SHP77 (cell line): ENCODE measurements at regions not wholly inside any gene's neighbourhood (a gene's known extent, or its start where the extent isn't known, plus 50 kb on each side); places are given as distances from the start of the nearest gene placed in this dataset.
A peak's percentile ranks its signal among the peaks of the same experiment; 100 is the strongest.

Source experiments
- DNase-seq, 2 experiments: peaks; one replicate each; lab custom pipeline; 2025; lab: John Stamatoyannopoulos, UW

GRCh38 chr3:113138839-113139743 lies 72.3 kb upstream of the BOC start:
- DNase-seq: no peak

- no peak for DNase-seq
These were observed 70.5 kb upstream of the BOC start for GRCh38 chr3:113140876-113141275.

GRCh38 chr3:113141543-113141942 lies 69.8 kb upstream of the BOC start:
- no peak for DNase-seq

GRCh38 chr3:113142476-113142875 lies 68.9 kb upstream of the BOC start:
- DNase-seq: no peak

- DNase-seq: no peak
These were observed 68.0 kb upstream of the BOC start for GRCh38 chr3:113143353-113143752.

- DNase-seq: no peak
These were observed 63.6 kb upstream of the BOC start for GRCh38 chr3:113147681-113148261.

GRCh38 chr3:113148284-113148683 lies 63.1 kb upstream of the BOC start:
- DNase-seq: no peak

GRCh38 chr3:113150250-113150649 lies 61.1 kb upstream of the BOC start:
- DNase-seq: no peak

GRCh38 chr3:113151461-113152031 lies 59.8 kb upstream of the BOC start:
- DNase-seq: peak; percentile 33 to 45

- no peak for DNase-seq
These were observed 58.5 kb upstream of the BOC start for GRCh38 chr3:113152849-113153248.

GRCh38 chr3:113153499-113154107 lies 57.8 kb upstream of the BOC start:
- no peak for DNase-seq

GRCh38 chr3:113156816-113157333 lies 54.5 kb upstream of the BOC start:
- DNase-seq: no peak

GRCh38 chr3:113157408-113158030 lies 53.8 kb upstream of the BOC start:
- no peak for DNase-seq

GRCh38 chr3:113158171-113158570 lies 53.2 kb upstream of the BOC start:
- DNase-seq: no peak
